ENCODE measurements at regions not wholly inside any gene's neighbourhood (a gene's known extent, or its start where the extent isn't known, plus 50 kb on each side); places are given as distances from the start of the nearest gene placed in this dataset.

DNA sequence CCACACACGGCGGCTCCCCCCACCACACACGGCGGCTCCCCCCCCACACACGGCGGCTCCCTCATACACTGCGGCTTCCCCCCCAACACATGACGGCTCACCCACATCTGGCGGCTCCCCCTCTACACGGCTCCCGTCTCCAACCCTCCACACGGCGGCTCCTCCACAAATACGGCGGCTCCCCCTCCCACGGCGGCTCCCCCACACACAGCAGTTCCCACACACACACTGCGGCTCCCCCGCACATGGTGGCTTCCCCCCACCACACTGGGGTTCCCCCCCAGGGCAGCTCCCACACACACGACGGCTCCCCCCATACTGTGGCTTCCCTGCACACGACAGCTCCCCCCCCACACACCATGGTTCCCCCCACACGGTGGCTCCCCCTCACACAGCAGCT is 98.0 kb downstream of the TTLL2 start:
- TF ChIP-seq, protein P1, sequence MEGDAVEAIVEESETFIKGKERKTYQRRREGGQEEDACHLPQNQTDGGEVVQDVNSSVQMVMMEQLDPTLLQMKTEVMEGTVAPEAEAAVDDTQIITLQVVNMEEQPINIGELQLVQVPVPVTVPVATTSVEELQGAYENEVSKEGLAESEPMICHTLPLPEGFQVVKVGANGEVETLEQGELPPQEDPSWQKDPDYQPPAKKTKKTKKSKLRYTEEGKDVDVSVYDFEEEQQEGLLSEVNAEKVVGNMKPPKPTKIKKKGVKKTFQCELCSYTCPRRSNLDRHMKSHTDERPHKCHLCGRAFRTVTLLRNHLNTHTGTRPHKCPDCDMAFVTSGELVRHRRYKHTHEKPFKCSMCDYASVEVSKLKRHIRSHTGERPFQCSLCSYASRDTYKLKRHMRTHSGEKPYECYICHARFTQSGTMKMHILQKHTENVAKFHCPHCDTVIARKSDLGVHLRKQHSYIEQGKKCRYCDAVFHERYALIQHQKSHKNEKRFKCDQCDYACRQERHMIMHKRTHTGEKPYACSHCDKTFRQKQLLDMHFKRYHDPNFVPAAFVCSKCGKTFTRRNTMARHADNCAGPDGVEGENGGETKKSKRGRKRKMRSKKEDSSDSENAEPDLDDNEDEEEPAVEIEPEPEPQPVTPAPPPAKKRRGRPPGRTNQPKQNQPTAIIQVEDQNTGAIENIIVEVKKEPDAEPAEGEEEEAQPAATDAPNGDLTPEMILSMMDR (IDR thresholded peaks at IDR 0.05 in 4 of 5, conservative IDR thresholded peaks at IDR 0.05 in 1 of 5), result no peak
- TF ChIP-seq POLR2A (IDR thresholded peaks at IDR 0.05), result no peak
